K562 (cell line): ENCODE measurements at regions not wholly inside any gene's neighbourhood (a gene's known extent, or its start where the extent isn't known, plus 50 kb on each side); places are given as distances from the start of the nearest gene placed in this dataset.

Experiments used
- ATAC-seq: fragments of 200-7000 bp; cut with Tn5 transposase; 3 replicates; pipeline ENCODE4 v1.9.1; 2020; ENCODE audit warnings: moderate library complexity
- BruUV-seq: library from RNA; stranded (reverse); fragments of 400-500 nt; replicated peaks from 2 replicates; lab custom pipeline; 2021; lab: Mats Ljungman, UMichigan
- CTCF ChIA-PET: fragments of 300-600 bp; formaldehyde crosslinking; extraction: SDS; loops from one replicate; lab custom pipeline; 2021; ENCODE audit warnings: low intra/inter-chr PET ratio; lab: Yijun Ruan, JAX
- POLR2A ChIA-PET: fragments of 300-600, 350-650 bp; sonication (Branson Sonifier 250); formaldehyde crosslinking; extraction: SDS; loops from one replicate; lab custom pipeline; 2021; ENCODE audit warnings: antibody characterized with exemption, inconsistent platforms; lab: Yijun Ruan, JAX
- DNase-seq, 4 experiments: peaks; one replicate each; pipeline versions ENCODE4 v3.0.0 to v3.0.0-alpha.2; 2011 to 2018; ENCODE audit warnings: low spot score in 3 of 4, mixed read lengths in 3 of 4; ENCODE audit errors: extremely low read depth in 1 of 4
- FAIRE-seq: peaks from 2 replicates; lab custom pipeline; 2011; peaks lifted over from hg19 to GRCh38; lab: Jason Lieb, UNC
- H2AFZ ChIP-seq: 2 replicates; pipeline ENCODE4 v1.6.0; 2011; ENCODE audit warnings: low read depth, low read length, control low read depth, inconsistent platforms
- H3K27ac ChIP-seq: fragments of 200-600 bp; 3 replicates; pipeline ENCODE4 v1.8.0; 2011; ENCODE audit warnings: low read depth, mild to moderate bottlenecking, control low read depth, inconsistent platforms, low read length, moderate library complexity, mixed read lengths; ENCODE audit errors: extremely low read depth
- H3K27me3 ChIP-seq, 2 experiments: fragments of 300-600 bp in 1 of 2; 2 replicates in 1 of 2; 3 replicates in 1 of 2; pipeline versions ENCODE4 v1.6.0 to v1.8.0; 2011; ENCODE audit warnings: inconsistent platforms in 2 of 2, low read length in 2 of 2, mild to moderate bottlenecking in 1 of 2, mixed read lengths in 1 of 2, moderate library complexity in 1 of 2; ENCODE audit not compliant: control insufficient read depth in 2 of 2, insufficient read depth in 2 of 2
- H3K36me3 ChIP-seq: fragments of 300-600 bp; 3 replicates; pipeline ENCODE4 v1.8.0; 2011; ENCODE audit warnings: mild to moderate bottlenecking, low read length, inconsistent platforms; ENCODE audit not compliant: control insufficient read depth, insufficient read depth
- H3K4me1 ChIP-seq, 2 experiments: fragments of 200-600 bp in 1 of 2; replicated peaks in 1 of 2; 2 replicates in 1 of 2; 3 replicates in 1 of 2; pipeline versions ENCODE4 v1.5.1 to v1.8.0; 2011; ENCODE audit warnings: inconsistent platforms in 2 of 2, low read length in 2 of 2, mild to moderate bottlenecking in 1 of 2, mixed read lengths in 1 of 2, moderate library complexity in 1 of 2; ENCODE audit not compliant: control insufficient read depth in 2 of 2, insufficient read depth in 2 of 2
- H3K4me2 ChIP-seq: 2 replicates; pipeline ENCODE4 v1.6.1; 2011; ENCODE audit warnings: low read length, control low read depth, inconsistent platforms, mixed read lengths; ENCODE audit not compliant: insufficient read depth
- H3K4me3 ChIP-seq: fragments of 200-600 bp; sonication (generic), shearing (Covaris generic); 2 replicates; pipeline ENCODE4 v1.5.1; 2016; ENCODE audit warnings: control low read depth, inconsistent platforms
- H3K79me2 ChIP-seq: fragments of 200-600 bp; 3 replicates; pipeline ENCODE4 v1.8.0; 2011; ENCODE audit warnings: low read length, inconsistent platforms; ENCODE audit not compliant: control insufficient read depth, insufficient read depth
- H3K9ac ChIP-seq, 2 experiments: 2 replicates each; pipeline versions ENCODE4 v1.6.0 to v1.6.1; 2011; ENCODE audit warnings: low read depth in 2 of 2, low read length in 2 of 2, control low read depth in 1 of 2, inconsistent platforms in 1 of 2, mild to moderate bottlenecking in 1 of 2, mixed read lengths in 1 of 2; ENCODE audit not compliant: insufficient read depth in 1 of 2
- H3K9me1 ChIP-seq: one replicate; pipeline ENCODE4 v1.6.0; 2011; ENCODE audit warnings: inconsistent platforms, mild to moderate bottlenecking, low read length, moderate library complexity; ENCODE audit not compliant: control insufficient read depth, insufficient read depth
- H3K9me3 ChIP-seq: replicated peaks from 2 replicates; pipeline ENCODE4 v1.5.1; 2011; ENCODE audit warnings: low read depth, low read length, inconsistent platforms; ENCODE audit not compliant: control insufficient read depth, insufficient read depth
- H4K20me1 ChIP-seq: replicated peaks from 2 replicates; pipeline ENCODE4 v1.6.1; 2011; ENCODE audit warnings: low read length, inconsistent platforms, mixed read lengths; ENCODE audit not compliant: control insufficient read depth, insufficient read depth
- NR2C1 ChIP-seq, 2 experiments: fragments of 450-650 bp; IDR thresholded peaks; 2 replicates each; pipeline ENCODE4 v1.6.1; 2017; ENCODE audit warnings: mild to moderate bottlenecking in 2 of 2, antibody characterized with exemption in 1 of 2, inconsistent platforms in 1 of 2, missing compliant biosample characterization in 1 of 2, missing genetic modification characterization in 1 of 2
- RBM34 ChIP-seq: fragments of 200-400 bp; formaldehyde crosslinking; IDR thresholded peaks from 2 replicates; pipeline ENCODE4 v1.6.1; 2018; ENCODE audit warnings: low read length, borderline replicate concordance; ENCODE audit not compliant: insufficient read depth
- TCF7L2 ChIP-seq: fragments of 150-350 bp; IDR thresholded peaks from 2 replicates; pipeline ENCODE4 v1.6.1; 2016; ENCODE audit warnings: low read depth, mild to moderate bottlenecking, low read length, moderate library complexity
- TFE3 ChIP-seq: fragments of 450-650 bp; formaldehyde crosslinking; IDR thresholded peaks from 2 replicates; pipeline ENCODE4 v1.4.0; 2020; ENCODE audit warnings: mild to moderate bottlenecking, mixed read lengths
- THRA ChIP-seq: fragments of 450-650 bp; IDR thresholded peaks from 2 replicates; pipeline ENCODE4 v1.6.1; 2017; ENCODE audit warnings: mild to moderate bottlenecking, moderate library complexity
- ZFP30 ChIP-seq: fragments of 250-450 bp; sonication (Bioruptor Pico); IDR thresholded peaks from 2 replicates; pipeline ENCODE4 v1.8.0; 2022; ENCODE audit warnings: moderate library complexity, mild to moderate bottlenecking, inconsistent platforms, borderline replicate concordance
- ZFP36 ChIP-seq: fragments of 150-350 bp; IDR thresholded peaks from 2 replicates; pipeline ENCODE4 v1.6.1; 2018; ENCODE audit warnings: low read length, low read depth; ENCODE audit not compliant: partially characterized antibody
- ZNF444 ChIP-seq: fragments of 250-450 bp; sonication (Bioruptor Pico); IDR thresholded peaks from 2 replicates; pipeline ENCODE4 v1.4.0; 2020; ENCODE audit warnings: mild to moderate bottlenecking, moderate library complexity
- ZNF507 ChIP-seq: conservative IDR thresholded peaks from 2 replicates; pipeline ENCODE4 v1.6.1; 2017; ENCODE audit warnings: missing genetic modification characterization, missing compliant biosample characterization
- ZSCAN29 ChIP-seq: fragments of 450-650 bp; IDR thresholded peaks from 2 replicates; pipeline ENCODE4 v1.6.1; 2017
- WGBS: fragments of 100-300 bp; shearing (Covaris generic); methylation state at CpG from one replicate; pipeline ENCODE4 v1.1.6; 2016; ENCODE audit warnings: low coverage, mixed read lengths; ENCODE audit not compliant: insufficient coverage; ENCODE audit errors: missing lambda C conversion rate; 5-methylcytosine and 5-hydroxymethylcytosine counted together
- in situ Hi-C: fragments of 300-500 bp; cut with MboI; formaldehyde crosslinking; loops from 4 replicates; pipeline ENCODE4 v1.15.0; 2018; ENCODE audit warnings: inconsistent platforms, mixed read lengths
- intact Hi-C: fragments of 100-400 bp; cut with micrococcal nuclease; formaldehyde crosslinking; loops from 2 replicates; pipeline ENCODE4 v1.14.2; 2022

- H2AFZ ChIP-seq, result no peak overlapping the region
- 0% methylated on average over 3 of the region's 3 CpGs for WGBS
- no peaks in the 10 kb centered on the region for H4K20me1 ChIP-seq
- intact Hi-C loops, result no loop called here
- H3K27ac ChIP-seq, result no peak overlapping the region
- FAIRE-seq (no peak), DNase-seq (no peak), ATAC-seq (no peak)
- H3K4me2 ChIP-seq, result no peak overlapping the region
- no TSS peak for BruUV-seq
- no peaks in the 10 kb centered on the region for H3K4me1 ChIP-seq
- H3K27me3 ChIP-seq, result no peaks in the 10 kb centered on the region
- no peaks in the 10 kb centered on the region for H3K36me3 ChIP-seq
- no peaks in the 10 kb centered on the region for H3K9me1 ChIP-seq
- CTCF ChIA-PET, result no interaction called here
- H3K9me3 ChIP-seq, result no peaks in the 10 kb centered on the region
- no peak for TF ChIP-seq ZSCAN29
- TF ChIP-seq TFE3 (CRISPR knock-in tag), result no peak
- no peak for TF ChIP-seq THRA
- no peak for TF ChIP-seq NR2C1 (IDR thresholded peaks at IDR 0.05)
- no peak for TF ChIP-seq NR2C1 (tag; IDR thresholded peaks at IDR 0.05)
- no peak for TF ChIP-seq ZFP36
- TF ChIP-seq ZNF444 (CRISPR knock-in tag), result no peak
- TF ChIP-seq ZNF507 (tag), result no peak
- TF ChIP-seq RBM34, result no peak
- TF ChIP-seq TCF7L2, result no peak
- no peak for TF ChIP-seq ZFP30 (CRISPR knock-in tag)
- no peak overlapping the region for H3K4me3 ChIP-seq
- POLR2A ChIA-PET, result no interaction called here
- in situ Hi-C loops, result no loop called here
- H3K9ac ChIP-seq, result no peak overlapping the region
- H3K79me2 ChIP-seq, result no peaks in the 10 kb centered on the region
These were observed 1237.1 kb downstream of the PCDH19 start for GRCh38 chrX:99172958-99173357.
